Aorta (tissue), 5 donors: ENCODE measurements at regions not wholly inside any gene's neighbourhood (a gene's known extent, or its start where the extent isn't known, plus 50 kb on each side); places are given as distances from the start of the nearest gene placed in this dataset.

Experiments
- ATAC-seq: fragments of 200-7000 bp; cut with Tn5 transposase; one replicate; pipeline ENCODE4 v1.9.1; 2022; ENCODE audit warnings: moderate library complexity; ENCODE audit not compliant: low FRiP score
- DNase-seq, 2 donors: peaks; one replicate each; pipeline ENCODE4 v3.0.0-alpha.2; 2020
- H3K27ac ChIP-seq, 2 donors: one replicate each; pipeline ENCODE4 v1.5.1; 2013; ENCODE audit warnings: low read length in 2 of 2, mild to moderate bottlenecking in 2 of 2, moderate library complexity in 2 of 2, control low read depth in 1 of 2, inconsistent platforms in 1 of 2, low read depth in 1 of 2
- H3K27me3 ChIP-seq, 2 donors: one replicate each; pipeline ENCODE4 v1.6.1; 2013; ENCODE audit warnings: control low read depth in 1 of 2, low read length in 1 of 2, mild to moderate bottlenecking in 1 of 2, moderate library complexity in 1 of 2; ENCODE audit not compliant: insufficient read depth in 2 of 2, control insufficient read depth in 1 of 2
- H3K36me3 ChIP-seq, 2 donors: one replicate each; pipeline ENCODE4 v1.6.1; 2013; ENCODE audit warnings: control low read depth in 1 of 2, low read length in 1 of 2, mild to moderate bottlenecking in 1 of 2; ENCODE audit not compliant: insufficient read depth in 2 of 2, control insufficient read depth in 1 of 2
- H3K4me1 ChIP-seq, 2 donors: one replicate each; pipeline ENCODE4 v1.6.1; 2013; ENCODE audit warnings: low read length in 2 of 2, control low read depth in 1 of 2, mild to moderate bottlenecking in 1 of 2, moderate library complexity in 1 of 2; ENCODE audit not compliant: insufficient read depth in 2 of 2, control insufficient read depth in 1 of 2
- H3K4me3 ChIP-seq, 2 donors: one replicate each; pipeline ENCODE4 v1.5.1; 2013; ENCODE audit warnings: low read length in 2 of 2, control low read depth in 1 of 2, mild to moderate bottlenecking in 1 of 2
- H3K9me3 ChIP-seq: one replicate; pipeline ENCODE4 v1.6.1; 2013; ENCODE audit warnings: mild to moderate bottlenecking, low read length; ENCODE audit not compliant: control insufficient read depth
- WGBS, 2 donors: extraction: QIAGEN DNeasy Blood & Tissue Kit; methylation state at CpG; one replicate each; pipeline ENCODE4 v1.1.7; 2013; 5-methylcytosine and 5-hydroxymethylcytosine counted together
- intact Hi-C, 2 donors: fragments of 100-400 bp; cut with DNase I; formaldehyde crosslinking; loops; one replicate each; pipeline versions ENCODE4 v1.14.2 to v1.15.0; 2022
- donor health status: healthy with polysubstance abuse.
- donor health status: Bipolar disorder and iron deficiency.
- donor health status: DM: no; HTN: no; CAD: no.
- donor health status: DM: no; HTN: no; CAD: no.
- donor health status: DM: yes; HTN: yes; CAD: no.

GRCh38 chr22:44410451-44410991 lies 87.5 kb downstream of the RTL6 start:
- no peak overlapping the region for H3K4me3 ChIP-seq
- H3K27me3 ChIP-seq: no peaks in the 10 kb centered on the region
- peak in 1 of 2 donors; percentile 68 for DNase-seq
- H3K27ac ChIP-seq: no peak overlapping the region
- H3K4me1 ChIP-seq: no peaks in the 10 kb centered on the region
- no peak for ATAC-seq
- 27 to 30% methylated on average over 16 of the region's 16 CpGs for WGBS, 2 donors
- no peaks in the 10 kb centered on the region for H3K36me3 ChIP-seq
- intact Hi-C loops: no loop called here
- H3K9me3 ChIP-seq: no peaks in the 10 kb centered on the region

GRCh38 chr22:44409974-44410316 lies 88.1 kb downstream of the RTL6 start:
- no peaks in the 10 kb centered on the region for H3K9me3 ChIP-seq
- intact Hi-C loops: no loop called here
- no peak overlapping the region for H3K27ac ChIP-seq
- ATAC-seq (no peak), DNase-seq (no peak)
- no peaks in the 10 kb centered on the region for H3K36me3 ChIP-seq
- no peaks in the 10 kb centered on the region for H3K4me1 ChIP-seq
- WGBS, 2 donors: 76 to 85% methylated on average over 7 of the region's 7 CpGs
- no peak overlapping the region for H3K4me3 ChIP-seq
- no peaks in the 10 kb centered on the region for H3K27me3 ChIP-seq

DNA sequence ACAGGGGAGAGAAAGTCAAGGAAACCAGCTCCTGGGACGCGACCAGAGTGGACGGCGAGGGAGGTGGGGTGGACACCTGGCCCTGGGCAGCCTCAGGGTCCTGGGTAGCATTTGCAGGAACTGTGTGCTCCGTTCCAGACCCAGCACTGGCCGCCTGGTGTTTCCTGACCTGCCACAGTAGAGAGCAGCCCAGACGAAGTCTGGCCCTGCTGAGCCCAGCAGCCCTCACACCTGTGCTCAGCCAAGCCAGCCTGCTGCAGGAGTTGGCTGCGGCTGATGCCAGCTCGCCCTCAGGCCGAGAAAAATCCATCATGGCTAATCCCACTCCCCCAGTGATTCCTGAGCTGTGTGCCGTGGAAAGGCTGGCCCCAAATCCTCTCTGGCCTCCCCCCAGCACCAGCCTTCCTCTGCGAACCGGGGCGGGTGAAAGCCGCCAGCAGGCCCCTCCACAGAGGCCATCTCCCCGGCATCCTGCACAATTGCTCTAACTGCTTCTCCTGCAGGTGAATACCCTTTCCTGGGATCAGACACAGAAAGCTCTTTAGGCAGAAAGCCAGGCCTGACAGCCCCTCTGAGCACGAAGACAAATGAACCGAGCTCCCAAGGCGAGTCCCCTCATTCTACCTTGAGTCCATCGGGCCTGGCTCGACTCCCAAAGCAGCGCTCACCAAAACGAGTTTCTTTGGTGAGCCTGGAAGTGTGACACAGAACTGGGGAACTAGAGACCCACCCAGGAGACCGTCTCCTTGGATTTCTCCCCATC lies 88.6 kb downstream of the RTL6 start:
- H3K4me3 ChIP-seq: no peak overlapping the region
- ATAC-seq (no peak), DNase-seq (peak in 1 of 2 donors; percentile 71)
- no peak overlapping the region for H3K27ac ChIP-seq
- H3K4me1 ChIP-seq: no peaks in the 10 kb centered on the region
- intact Hi-C loops: no loop called here
- 86 to 90% methylated on average over 24 of the region's 24 CpGs for WGBS, 2 donors
- no peaks in the 10 kb centered on the region for H3K27me3 ChIP-seq
- H3K36me3 ChIP-seq: no peaks in the 10 kb centered on the region
- no peaks in the 10 kb centered on the region for H3K9me3 ChIP-seq

DNA sequence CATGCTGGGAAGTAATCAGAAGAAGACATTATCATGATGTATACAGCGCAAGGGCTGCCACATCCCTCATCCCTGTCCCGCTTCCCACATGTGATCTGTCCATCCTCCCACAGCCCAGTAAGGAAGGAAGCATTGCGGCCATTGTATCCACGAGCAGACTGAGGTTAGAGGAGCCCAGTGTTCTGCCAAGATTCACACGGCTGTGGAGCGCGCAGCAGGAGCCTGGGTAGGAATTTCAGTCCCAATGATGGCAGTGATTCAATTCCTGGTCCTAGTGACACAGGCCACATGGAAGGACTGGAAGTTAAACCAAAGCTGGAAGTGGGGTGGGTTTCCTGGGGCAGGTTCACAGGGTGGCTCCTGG lies 89.2 kb downstream of the RTL6 start:
- no peaks in the 10 kb centered on the region for H3K9me3 ChIP-seq
- intact Hi-C loops: no loop called here
- ATAC-seq (no peak), DNase-seq (peak; percentile 17 to 34)
- no peaks in the 10 kb centered on the region for H3K36me3 ChIP-seq
- H3K4me1 ChIP-seq: no peaks in the 10 kb centered on the region
- no peak overlapping the region for H3K4me3 ChIP-seq
- H3K27me3 ChIP-seq: no peaks in the 10 kb centered on the region
- H3K27ac ChIP-seq: no peak overlapping the region
- WGBS, 2 donors: 86 to 87% methylated on average over 7 of the region's 7 CpGs

DNA sequence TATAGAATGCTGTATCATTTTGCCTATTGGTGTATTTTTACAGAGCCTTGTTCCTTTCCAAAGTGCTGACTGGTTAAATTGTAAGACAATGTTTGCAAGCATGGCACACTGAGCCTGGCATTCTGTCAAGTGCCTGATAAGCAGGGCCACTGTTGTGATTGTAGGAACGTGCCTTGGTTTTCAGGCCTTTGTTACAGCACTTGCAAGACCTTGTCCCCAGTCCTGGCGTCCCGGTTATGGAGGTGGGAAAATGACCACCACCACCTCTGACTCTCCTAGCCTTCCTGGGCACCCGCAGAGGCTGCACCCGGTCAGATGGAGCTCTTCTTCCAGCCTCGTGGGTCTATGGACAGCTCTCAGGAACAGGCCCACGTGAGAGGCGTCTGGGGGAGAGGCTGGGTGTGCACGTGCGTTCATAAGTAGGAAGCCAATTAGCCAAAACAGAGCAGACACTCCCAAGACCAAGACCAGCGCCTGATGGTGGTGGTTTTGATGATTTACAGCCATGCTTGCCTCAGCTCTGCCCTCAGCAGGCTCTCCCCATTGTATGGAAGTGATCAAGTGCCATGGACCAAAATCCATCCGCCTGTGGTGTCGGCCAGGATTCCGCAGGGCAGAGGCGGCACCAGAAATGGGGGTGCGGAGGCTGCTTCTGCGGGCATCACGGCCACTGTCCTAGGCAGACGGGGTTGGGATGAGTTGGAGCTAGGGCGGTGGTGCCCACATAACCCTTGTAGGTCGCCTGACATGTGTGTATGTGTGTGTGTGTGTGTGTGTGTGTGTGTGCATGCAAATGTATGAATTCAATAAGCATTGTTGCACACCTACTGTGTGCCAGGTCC lies 89.8 kb downstream of the RTL6 start:
- Histone ChIP-seq H3K36me3 (no peaks in the 10 kb centered on the region), H3K4me1 (no peaks in the 10 kb centered on the region), H3K27me3 (no peaks in the 10 kb centered on the region), H3K9me3 (no peaks in the 10 kb centered on the region), H3K27ac (no peak overlapping the region), H3K4me3 (no peak overlapping the region)
- intact Hi-C loops: no loop called here
- 73 to 79% methylated on average over 21 of the region's 21 CpGs for WGBS, 2 donors
- no peak for ATAC-seq
- DNase-seq: peak; percentile 33 to 46

DNA sequence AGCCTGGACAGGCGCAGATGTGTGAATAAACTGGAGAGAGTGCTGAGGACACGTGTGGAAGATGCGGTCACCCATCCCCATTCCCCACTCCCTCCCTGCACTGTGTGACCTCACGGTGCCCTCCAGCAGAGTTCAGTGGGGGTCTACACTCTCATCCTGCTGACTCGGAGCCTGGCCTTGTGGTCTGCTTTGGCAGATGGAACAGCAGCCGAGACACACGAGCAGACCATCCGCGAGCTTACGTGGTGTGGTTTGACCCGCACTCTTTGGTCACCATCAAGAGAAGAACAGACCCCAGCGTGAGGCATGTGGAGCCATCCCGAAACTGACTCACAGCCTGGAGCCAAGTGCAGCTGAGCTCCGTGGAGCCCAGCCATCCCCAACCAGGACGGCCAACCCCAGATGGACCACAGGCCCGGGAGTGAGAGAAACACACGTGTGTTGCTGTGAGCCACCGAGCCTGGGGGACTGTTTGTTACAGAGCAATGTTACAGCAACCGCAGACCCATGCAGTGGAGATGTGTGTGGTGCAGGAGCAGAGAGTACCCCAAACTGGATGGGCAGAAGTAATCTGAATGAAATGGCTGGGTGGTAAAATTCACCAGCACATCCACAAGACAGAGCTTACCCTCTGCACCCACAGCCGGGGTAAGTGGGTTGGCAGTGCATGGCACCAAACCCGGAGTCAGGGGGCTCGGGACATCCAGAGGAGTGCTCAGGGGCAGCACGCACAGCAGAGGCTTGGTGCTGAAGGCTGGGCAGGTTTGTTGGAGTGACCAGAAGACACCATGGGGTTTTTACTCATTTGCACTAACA lies 90.7 kb downstream of the RTL6 start:
- no peak for ATAC-seq
- peak; percentile 36 to 43 for DNase-seq
- Histone ChIP-seq H3K4me3 (no peak overlapping the region), H3K27ac (no peak overlapping the region), H3K36me3 (no peaks in the 10 kb centered on the region), H3K9me3 (no peaks in the 10 kb centered on the region), H3K27me3 (no peaks in the 10 kb centered on the region), H3K4me1 (no peaks in the 10 kb centered on the region)
- intact Hi-C loops: no loop called here
- 86 to 89% methylated on average over 23 of the region's 23 CpGs for WGBS, 2 donors

DNA sequence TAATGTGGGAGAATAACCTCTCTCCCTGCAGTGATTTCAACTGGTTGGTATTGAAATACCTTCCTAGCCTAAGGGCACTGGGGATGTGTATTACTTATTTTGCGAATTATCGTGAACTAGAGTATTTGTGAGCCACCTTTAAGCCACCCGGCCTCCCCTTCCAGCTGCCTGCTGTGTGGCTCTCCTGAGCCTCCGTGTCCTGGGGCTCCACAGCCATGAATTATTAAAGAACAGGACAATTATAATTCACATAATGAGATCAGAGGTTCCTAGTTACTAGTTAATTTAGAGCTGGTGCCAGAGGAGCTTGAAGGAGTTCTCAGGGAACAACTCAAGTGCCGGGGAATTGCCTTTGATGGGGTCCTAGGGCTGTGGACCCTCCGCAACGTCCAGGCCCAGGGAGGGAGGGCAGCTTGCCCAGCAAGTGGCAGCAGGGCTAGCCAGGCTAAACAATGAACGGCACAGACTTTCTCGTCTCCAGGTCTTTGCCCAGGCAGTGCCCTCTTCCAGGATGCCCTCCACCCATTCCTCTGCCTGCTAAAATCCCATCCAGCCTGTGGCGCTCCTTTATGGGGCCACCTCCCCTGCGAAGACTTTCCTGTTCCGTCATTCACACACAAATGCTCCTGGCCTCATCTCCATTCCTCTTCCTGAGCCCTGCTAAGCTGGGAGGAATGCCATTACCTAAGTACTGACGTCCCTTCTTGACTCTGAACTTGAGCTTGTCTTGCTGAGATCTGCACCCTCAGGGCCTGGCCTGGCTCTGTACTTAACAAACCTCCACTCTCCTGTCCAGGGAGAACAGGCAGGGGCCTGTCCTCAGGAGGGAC lies 91.5 kb downstream of the RTL6 start:
- no peak overlapping the region for H3K4me3 ChIP-seq
- no peak for ATAC-seq
- no peaks in the 10 kb centered on the region for H3K27me3 ChIP-seq
- H3K4me1 ChIP-seq: no peaks in the 10 kb centered on the region
- DNase-seq: peak; percentile 24 to 41
- intact Hi-C loops: no loop called here
- 54 to 57% methylated on average over 13 of the region's 13 CpGs for WGBS, 2 donors
- no peaks in the 10 kb centered on the region for H3K9me3 ChIP-seq
- H3K36me3 ChIP-seq: no peaks in the 10 kb centered on the region
- H3K27ac ChIP-seq: no peak overlapping the region

DNA sequence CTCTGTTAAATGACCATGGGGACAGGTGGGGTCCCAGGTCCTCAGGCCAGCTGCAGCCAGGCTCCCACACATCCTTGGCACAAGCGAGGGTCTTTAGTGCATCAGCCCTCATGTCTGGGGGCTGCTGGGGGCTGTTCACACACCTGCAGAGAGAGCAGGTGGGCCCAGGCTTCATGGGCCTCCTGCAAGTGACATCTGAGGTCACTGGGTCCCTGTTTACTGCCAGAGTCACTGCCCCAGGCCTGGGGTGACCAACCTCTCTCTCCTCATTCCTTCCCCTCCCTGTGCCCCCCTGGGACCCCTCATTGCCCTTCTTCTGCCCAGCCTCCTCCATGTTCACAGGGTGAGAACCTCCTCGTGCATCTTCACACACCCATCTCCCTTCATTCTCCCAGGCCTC lies 92.4 kb downstream of the RTL6 start:
- H3K27ac ChIP-seq: no peak overlapping the region
- ATAC-seq (no peak), DNase-seq (peak; percentile 23 to 29)
- WGBS, 2 donors: 89 to 95% methylated on average over 2 of the region's 2 CpGs
- H3K4me3 ChIP-seq: no peak overlapping the region
- intact Hi-C loops: no loop called here
- no peaks in the 10 kb centered on the region for H3K36me3 ChIP-seq
- no peaks in the 10 kb centered on the region for H3K9me3 ChIP-seq
- no peaks in the 10 kb centered on the region for H3K27me3 ChIP-seq
- H3K4me1 ChIP-seq: no peaks in the 10 kb centered on the region
